HUES64 (cell line): ENCODE measurements at regions not wholly inside any gene's neighbourhood (a gene's known extent, or its start where the extent isn't known, plus 50 kb on each side); places are given as distances from the start of the nearest gene placed in this dataset.
A peak's percentile ranks its signal among the peaks of the same experiment; 100 is the strongest.
"Not testable (repeated sequence)": the region's sequence is repeated elsewhere in the genome, so short reads cannot be mapped to it uniquely, and the experiment has no call there.

ENCODE experiments used
- H3K27ac ChIP-seq: 2 replicates; pipeline ENCODE4 v1.7.0; 2013; ENCODE audit warnings: low read depth, low read length, inconsistent platforms
- H3K27me3 ChIP-seq: 2 replicates; pipeline ENCODE4 v1.6.1; 2013; ENCODE audit warnings: mild to moderate bottlenecking, low read length; ENCODE audit not compliant: insufficient read depth
- H3K36me3 ChIP-seq: 2 replicates; pipeline ENCODE4 v1.6.1; 2013; ENCODE audit warnings: mild to moderate bottlenecking, low read length; ENCODE audit not compliant: insufficient read depth
- H3K4me1 ChIP-seq: 2 replicates; pipeline ENCODE4 v1.6.1; 2013; ENCODE audit warnings: mild to moderate bottlenecking, low read length, moderate library complexity; ENCODE audit not compliant: insufficient read depth
- H3K4me3 ChIP-seq: 2 replicates; pipeline ENCODE4 v1.5.1; 2013; ENCODE audit warnings: mild to moderate bottlenecking, low read length, moderate library complexity
- H3K9ac ChIP-seq: 2 replicates; pipeline ENCODE4 v1.6.1; 2013; ENCODE audit warnings: mild to moderate bottlenecking, low read depth, low read length
- H3K9me3 ChIP-seq: 2 replicates; pipeline ENCODE4 v1.6.1; 2013; ENCODE audit warnings: low read depth, low read length; ENCODE audit not compliant: insufficient read depth
- WGBS: fragments of 150-250, 120-280 bp; methylation state at CpG from one replicate; pipeline ENCODE4 v1.1.7; 2013; ENCODE audit warnings: missing lambda C conversion rate; 5-methylcytosine and 5-hydroxymethylcytosine counted together

DNA sequence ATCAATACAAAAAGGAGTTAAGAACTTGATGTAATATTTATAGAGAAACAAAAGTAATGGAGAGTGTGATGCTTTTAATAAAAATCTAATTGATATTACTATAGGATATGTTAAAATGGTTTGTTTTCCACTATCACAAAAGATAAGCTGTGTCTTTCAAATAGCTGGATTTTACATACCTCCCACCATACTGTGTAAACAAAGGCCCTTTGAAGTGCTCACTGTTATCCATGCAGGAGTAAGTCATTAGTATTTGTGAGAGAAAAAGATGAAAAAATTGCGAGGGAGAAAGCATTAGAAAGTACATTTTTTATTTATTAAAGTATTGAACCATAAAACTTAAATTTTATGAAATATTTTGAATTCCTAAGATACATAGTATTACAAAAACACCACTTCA, 733.0 kb downstream of the GRIK2 start:
- Histone ChIP-seq H3K9me3 (no peaks in the 10 kb centered on the region), H3K27me3 (no peaks in the 10 kb centered on the region), H3K4me1 (peaks cover 17% of the 10 kb centered on the region), H3K4me3 (no peak overlapping the region), H3K9ac (no peak overlapping the region), H3K27ac (no peak overlapping the region), H3K36me3 (no peaks in the 10 kb centered on the region)
- no CpG with 5 or more reads among the region's 1 CpG for whole genome bisulfite sequencing

DNA sequence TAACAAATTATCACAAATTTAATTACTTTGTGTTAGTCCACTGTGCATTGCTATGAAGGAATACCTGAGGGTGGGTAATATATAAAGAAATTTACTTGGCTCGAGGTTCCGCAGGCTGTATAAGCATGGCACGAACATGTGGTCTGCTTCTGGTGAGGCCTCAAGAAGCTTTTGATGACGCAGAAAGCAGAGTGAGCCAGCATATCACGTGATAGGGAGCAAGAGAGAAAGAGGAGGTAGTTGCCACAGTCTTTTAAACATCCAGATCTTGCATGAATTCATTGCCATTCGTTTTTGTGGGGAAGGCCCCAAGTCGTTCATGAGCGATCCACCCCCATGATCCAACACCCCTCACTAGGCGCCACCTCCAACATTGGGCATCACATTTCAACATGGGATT, 733.7 kb downstream of the GRIK2 start:
- Histone ChIP-seq H3K4me1 (peaks cover 17% of the 10 kb centered on the region), H3K9ac (no peak overlapping the region), H3K4me3 (no peak overlapping the region), H3K9me3 (no peaks in the 10 kb centered on the region), H3K27ac (no peak overlapping the region), H3K27me3 (no peaks in the 10 kb centered on the region), H3K36me3 (no peaks in the 10 kb centered on the region)
- 96% methylated on average over 9 of the region's 9 CpGs for WGBS

- H3K9me3 ChIP-seq, result no peaks in the 10 kb centered on the region
- WGBS, result 97% methylated on average over 5 of the region's 5 CpGs
- H3K27me3 ChIP-seq, result no peaks in the 10 kb centered on the region
- peaks cover 6% of the 10 kb centered on the region; the same call in 1 of the 2 replicates for H3K4me1 ChIP-seq
- H3K36me3 ChIP-seq, result no peaks in the 10 kb centered on the region
- no peak overlapping the region for H3K4me3 ChIP-seq
- no peak overlapping the region for H3K27ac ChIP-seq
- H3K9ac ChIP-seq, result no peak overlapping the region
Measured at GRCh38 chr6:102137859-102138258, 744.4 kb downstream of the GRIK2 start.

DNA sequence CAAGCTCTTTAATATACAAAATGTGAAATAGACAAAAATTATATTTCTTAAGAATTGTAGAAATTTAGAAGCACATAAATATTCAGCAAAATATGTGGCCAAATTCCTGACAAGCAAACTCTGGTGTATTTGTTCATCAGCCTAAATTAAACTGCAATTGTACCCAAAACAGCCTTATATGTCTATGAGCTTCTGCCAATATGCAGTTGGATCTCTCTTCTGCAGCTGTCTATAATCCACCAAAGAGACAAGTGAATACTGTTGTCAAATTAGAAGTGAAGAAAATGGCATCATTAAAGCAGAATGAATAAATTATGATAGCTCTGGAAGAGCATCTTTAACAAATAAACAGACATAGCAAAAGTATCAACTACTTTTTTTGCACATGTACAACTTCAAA, 755.7 kb downstream of the GRIK2 start:
- Histone ChIP-seq H3K27ac (no peak overlapping the region), H3K4me1 (no peaks in the 10 kb centered on the region), H3K9me3 (no peaks in the 10 kb centered on the region), H3K36me3 (no peaks in the 10 kb centered on the region), H3K9ac (no peak overlapping the region), H3K4me3 (no peak overlapping the region), H3K27me3 (no peaks in the 10 kb centered on the region)

- 100% methylated on average over 2 of the region's 2 CpGs for WGBS
- H3K4me3 ChIP-seq, result no peak overlapping the region
- H3K27me3 ChIP-seq, result no peaks in the 10 kb centered on the region
- no peaks in the 10 kb centered on the region for H3K4me1 ChIP-seq
- no peak overlapping the region for H3K9ac ChIP-seq
- no peaks in the 10 kb centered on the region for H3K9me3 ChIP-seq
- no peaks in the 10 kb centered on the region for H3K36me3 ChIP-seq
- no peak overlapping the region for H3K27ac ChIP-seq
Measured at GRCh38 chr6:102150549-102150948, 757.0 kb downstream of the GRIK2 start.

DNA sequence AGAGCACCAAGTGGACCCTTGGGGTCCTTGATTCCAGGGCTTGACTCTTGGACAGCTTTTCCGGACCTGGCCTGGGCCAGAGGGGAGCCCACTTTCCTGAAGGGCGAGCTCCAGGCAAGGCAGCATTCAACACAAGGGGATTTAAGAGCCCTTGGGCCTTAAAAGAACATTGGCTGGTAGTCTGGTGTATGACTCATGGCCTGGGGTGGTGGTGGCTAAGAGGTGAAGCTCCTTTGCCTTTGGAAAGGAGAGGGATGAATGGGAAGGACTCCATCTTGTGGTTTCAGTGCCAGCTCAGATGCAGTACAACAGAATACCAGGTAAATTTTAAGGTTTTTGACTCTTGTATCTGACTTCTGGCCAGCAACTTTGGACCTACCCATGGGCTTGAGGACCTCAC, 760.7 kb downstream of the GRIK2 start:
- Histone ChIP-seq H3K36me3 (no peaks in the 10 kb centered on the region), H3K4me3 (no peak overlapping the region), H3K27ac (no peak overlapping the region), H3K27me3 (no peaks in the 10 kb centered on the region), H3K9me3 (no peaks in the 10 kb centered on the region), H3K4me1 (no peaks in the 10 kb centered on the region), H3K9ac (no peak overlapping the region)
- WGBS, result 92% methylated on average over 2 of the region's 2 CpGs

GRCh38 chr6:102154874-102155273, 761.4 kb downstream of the GRIK2 start:
- no peak overlapping the region for H3K9ac ChIP-seq
- H3K36me3 ChIP-seq, result no peaks in the 10 kb centered on the region
- no peak overlapping the region for H3K27ac ChIP-seq
- H3K4me3 ChIP-seq, result no peak overlapping the region
- WGBS, result 100% methylated on average over 1 of the region's 1 CpG
- H3K9me3 ChIP-seq, result no peaks in the 10 kb centered on the region
- no peaks in the 10 kb centered on the region for H3K4me1 ChIP-seq
- no peaks in the 10 kb centered on the region for H3K27me3 ChIP-seq

DNA sequence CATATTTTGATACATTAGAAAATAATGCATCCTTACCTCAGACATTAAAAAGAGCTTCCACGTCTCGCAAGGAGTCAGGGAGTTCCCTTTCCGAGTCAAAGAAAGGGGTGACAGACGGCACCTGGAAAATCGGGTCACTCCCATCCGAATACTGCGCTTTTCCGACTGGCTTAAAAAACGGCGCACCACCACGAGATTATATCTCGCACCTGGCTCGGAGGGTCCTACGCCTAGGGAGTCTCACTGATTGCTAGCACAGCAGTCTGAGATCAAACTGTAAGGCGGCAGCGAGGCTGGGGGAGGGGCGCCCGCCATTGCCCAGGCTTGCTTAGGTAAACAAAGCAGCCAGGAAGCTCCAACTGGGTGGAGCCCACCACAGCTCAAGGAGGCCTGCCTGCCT, 776.3 kb downstream of the GRIK2 start:
- Histone ChIP-seq H3K9ac (peak overlapping the region; percentile 70; the same call in 1 of the 2 replicates), H3K27ac (peak overlapping the region; percentile 54; the same call in 1 of the 2 replicates), H3K9me3 (peaks cover 17% of the 10 kb centered on the region), H3K4me3 (peak overlapping the region; percentile 44)
- not testable (repeated sequence) for H3K36me3 ChIP-seq, H3K27me3 ChIP-seq, H3K4me1 ChIP-seq
- WGBS, result 58% methylated on average over 16 of the region's 18 CpGs

GRCh38 chr6:102187186-102187585, 793.7 kb downstream of the GRIK2 start:
- Histone ChIP-seq H3K4me1 (no peaks in the 10 kb centered on the region), H3K9ac (no peak overlapping the region), H3K9me3 (peaks cover 2% of the 10 kb centered on the region; the same call in 1 of the 2 replicates), H3K27ac (no peak overlapping the region), H3K36me3 (no peaks in the 10 kb centered on the region), H3K27me3 (no peaks in the 10 kb centered on the region), H3K4me3 (no peak overlapping the region)
- 83% methylated on average over 1 of the region's 2 CpGs for WGBS

DNA sequence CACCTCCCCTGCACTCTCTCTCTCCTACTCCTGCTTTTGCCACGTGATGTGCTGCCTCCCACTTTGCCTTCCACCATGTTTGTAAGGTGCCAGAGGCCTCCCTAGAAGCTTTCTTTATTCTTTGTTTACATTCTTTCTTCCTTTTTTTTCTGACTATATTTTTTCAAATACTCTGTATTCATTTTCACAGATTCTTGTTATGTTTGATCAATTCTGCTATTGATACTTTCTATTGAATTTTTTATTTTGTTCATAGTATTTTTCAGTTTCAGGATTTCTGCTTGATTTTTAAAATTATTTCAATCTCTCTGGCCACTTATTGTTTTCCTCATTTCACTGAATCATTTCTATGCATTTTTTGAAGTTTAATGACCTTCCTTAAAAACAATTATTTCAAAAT, 801.8 kb downstream of the GRIK2 start:
- Histone ChIP-seq H3K36me3 (no peaks in the 10 kb centered on the region), H3K9me3 (peaks cover 32% of the 10 kb centered on the region), H3K4me1 (no peaks in the 10 kb centered on the region), H3K27me3 (no peaks in the 10 kb centered on the region), H3K4me3 (no peak overlapping the region), H3K9ac (no peak overlapping the region), H3K27ac (no peak overlapping the region)
- 87% methylated on average over 1 of the region's 1 CpG for WGBS

- H3K27me3 ChIP-seq, result no peaks in the 10 kb centered on the region
- H3K9me3 ChIP-seq, result peaks cover 30% of the 10 kb centered on the region
- H3K27ac ChIP-seq, result no peak overlapping the region
- no peaks in the 10 kb centered on the region for H3K36me3 ChIP-seq
- no peak overlapping the region for H3K4me3 ChIP-seq
- no peak overlapping the region for H3K9ac ChIP-seq
- H3K4me1 ChIP-seq, result no peaks in the 10 kb centered on the region
- WGBS, result 95% methylated on average over 3 of the region's 3 CpGs
Measured at GRCh38 chr6:102197211-102197610, 803.7 kb downstream of the GRIK2 start.

GRCh38 chr6:102204351-102204750, 810.8 kb downstream of the GRIK2 start:
- Histone ChIP-seq H3K36me3 (no peaks in the 10 kb centered on the region), H3K27ac (no peak overlapping the region), H3K9me3 (no peaks in the 10 kb centered on the region; the same call in 1 of the 2 replicates), H3K27me3 (no peaks in the 10 kb centered on the region), H3K4me1 (peaks cover 3% of the 10 kb centered on the region; the same call in 1 of the 2 replicates), H3K9ac (no peak overlapping the region), H3K4me3 (no peak overlapping the region)
- 91% methylated on average over 2 of the region's 3 CpGs for WGBS
